Peyer's patch (tissue), 4 donors: ENCODE measurements at regions not wholly inside any gene's neighbourhood (a gene's known extent, or its start where the extent isn't known, plus 50 kb on each side); places are given as distances from the start of the nearest gene placed in this dataset.

Experiments
- POLR2A ChIP-seq, 2 donors: fragments of 450-650 bp; IDR thresholded peaks; one replicate each; pipeline ENCODE4 v1.5.1; 2017; ENCODE audit warnings: antibody characterized with exemption in 2 of 2, mild to moderate bottlenecking in 2 of 2, moderate library complexity in 2 of 2
- TF ChIP-seq, protein P1 (sequence below), 6 experiments: fragments of 450-650 bp in 4 of 6; fragments of 200-600 bp in 2 of 6; sonication (generic) in 1 of 6; IDR thresholded peaks; one replicate each; pipeline ENCODE4 v1.5.1; 2017 to 2019; ENCODE audit warnings: antibody characterized with exemption in 6 of 6, mild to moderate bottlenecking in 3 of 6, moderate library complexity in 1 of 6

DNA sequence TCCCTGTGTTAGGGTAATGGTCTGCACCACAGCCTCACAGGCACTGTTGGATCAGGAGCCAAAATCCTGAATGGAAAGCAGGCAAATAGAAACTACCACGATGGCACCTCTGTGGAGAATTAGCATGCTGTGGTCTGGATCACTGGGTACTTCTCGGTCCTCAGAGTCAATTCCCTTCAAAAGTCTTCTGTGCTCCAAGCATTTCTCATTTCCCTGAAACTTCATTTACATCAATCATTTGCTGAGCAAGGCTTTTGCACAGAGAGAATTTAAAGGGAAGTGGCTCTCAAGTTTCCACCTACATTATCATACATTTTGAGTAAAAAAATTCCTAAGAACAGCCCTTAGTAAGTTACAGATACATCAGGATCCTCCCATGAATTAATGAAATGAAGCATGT, 293.9 kb upstream of the NPSR1 start:
- TF ChIP-seq, protein P1, sequence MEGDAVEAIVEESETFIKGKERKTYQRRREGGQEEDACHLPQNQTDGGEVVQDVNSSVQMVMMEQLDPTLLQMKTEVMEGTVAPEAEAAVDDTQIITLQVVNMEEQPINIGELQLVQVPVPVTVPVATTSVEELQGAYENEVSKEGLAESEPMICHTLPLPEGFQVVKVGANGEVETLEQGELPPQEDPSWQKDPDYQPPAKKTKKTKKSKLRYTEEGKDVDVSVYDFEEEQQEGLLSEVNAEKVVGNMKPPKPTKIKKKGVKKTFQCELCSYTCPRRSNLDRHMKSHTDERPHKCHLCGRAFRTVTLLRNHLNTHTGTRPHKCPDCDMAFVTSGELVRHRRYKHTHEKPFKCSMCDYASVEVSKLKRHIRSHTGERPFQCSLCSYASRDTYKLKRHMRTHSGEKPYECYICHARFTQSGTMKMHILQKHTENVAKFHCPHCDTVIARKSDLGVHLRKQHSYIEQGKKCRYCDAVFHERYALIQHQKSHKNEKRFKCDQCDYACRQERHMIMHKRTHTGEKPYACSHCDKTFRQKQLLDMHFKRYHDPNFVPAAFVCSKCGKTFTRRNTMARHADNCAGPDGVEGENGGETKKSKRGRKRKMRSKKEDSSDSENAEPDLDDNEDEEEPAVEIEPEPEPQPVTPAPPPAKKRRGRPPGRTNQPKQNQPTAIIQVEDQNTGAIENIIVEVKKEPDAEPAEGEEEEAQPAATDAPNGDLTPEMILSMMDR (IDR thresholded peaks at IDR 0.05), result no peak
- no peak for TF ChIP-seq POLR2A (IDR thresholded peaks at IDR 0.05)
